ENCODE measurements at regions not wholly inside any gene's neighbourhood (a gene's known extent, or its start where the extent isn't known, plus 50 kb on each side); places are given as distances from the start of the nearest gene placed in this dataset.
A peak's percentile ranks its signal among the peaks of the same experiment; 100 is the strongest.

DNA sequence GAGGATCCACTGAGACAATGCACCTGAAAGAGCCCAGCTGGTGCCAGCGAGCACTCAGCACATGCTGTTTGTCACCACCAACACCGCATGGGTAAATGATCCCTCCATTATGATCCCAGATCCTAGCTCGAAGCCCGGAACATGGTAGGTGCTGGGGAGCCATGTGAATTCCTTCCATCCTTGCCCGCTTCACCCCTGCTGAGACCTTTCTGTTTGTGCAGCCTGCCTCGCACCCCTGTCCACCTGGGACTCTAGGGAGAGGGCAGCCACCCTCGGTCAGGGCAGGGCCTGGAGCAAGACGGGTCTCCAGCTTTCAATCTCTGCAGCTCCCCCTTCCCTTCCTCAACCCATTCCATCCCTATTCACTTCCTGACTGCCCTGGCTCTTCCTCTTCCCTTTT, 116.2 kb upstream of the ALX4 start:
- H3K4me3 ChIP-seq (ENCODE audit: low read depth in 1 of 2, low read length in 2 of 2), result no peak overlapping the region

GRCh38 chr11:44426958-44427357, 117.0 kb upstream of the ALX4 start:
- Histone ChIP-seq H3K4me2 (ENCODE audit: insufficient read depth, low read length) (no peak overlapping the region), H4K20me1 (ENCODE audit: insufficient read depth, low read length) (no peaks in the 10 kb centered on the region), H3K4me1 (ENCODE audit: insufficient read depth, low read length) (no peaks in the 10 kb centered on the region), H3K4me3 (ENCODE audit: low read depth in 1 of 2, low read length in 2 of 2) (no peak overlapping the region), H3K27me3 (ENCODE audit: insufficient read depth, low read length, poor library complexity) (peaks cover 2% of the 10 kb centered on the region), H3K9me3 (ENCODE audit: insufficient read depth, low read length, severe bottlenecking) (no peaks in the 10 kb centered on the region), H2AFZ (ENCODE audit: low read depth, low read length) (no peak overlapping the region), H3K79me2 (ENCODE audit: insufficient read depth, low read length) (no peaks in the 10 kb centered on the region), H3K36me3 (ENCODE audit: insufficient read depth, low read length) (no peaks in the 10 kb centered on the region), H3K9ac (ENCODE audit: low read depth, low read length) (no peak overlapping the region), H3K27ac (ENCODE audit: low read length) (no peak overlapping the region)
- DNase-seq, result no peak
- ATAC-seq (ENCODE audit: insufficient read depth, low read depth), result no peak
- TF ChIP-seq EZH2 (IDR thresholded peaks at IDR 0.05; ENCODE audit: borderline replicate concordance, low read depth, low read length, severe bottlenecking) (no peak), CTCF (IDR thresholded peaks at IDR 0.05; ENCODE audit: borderline replicate concordance, extremely low read depth, low read length, poor library complexity, severe bottlenecking) (no peak)

More for the DNA sequence above, 116.2 kb upstream of the ALX4 start:
- Histone ChIP-seq H3K4me1 (ENCODE audit: insufficient read depth, low read length) (no peaks in the 10 kb centered on the region), H3K27ac (ENCODE audit: low read length) (no peak overlapping the region), H3K9ac (ENCODE audit: low read depth, low read length) (no peak overlapping the region), H4K20me1 (ENCODE audit: insufficient read depth, low read length) (no peaks in the 10 kb centered on the region), H2AFZ (ENCODE audit: low read depth, low read length) (no peak overlapping the region), H3K9me3 (ENCODE audit: insufficient read depth, low read length, severe bottlenecking) (no peaks in the 10 kb centered on the region), H3K79me2 (ENCODE audit: insufficient read depth, low read length) (no peaks in the 10 kb centered on the region), H3K27me3 (ENCODE audit: insufficient read depth, low read length, poor library complexity) (peaks cover 2% of the 10 kb centered on the region), H3K4me2 (ENCODE audit: insufficient read depth, low read length) (no peak overlapping the region), H3K36me3 (ENCODE audit: insufficient read depth, low read length) (no peaks in the 10 kb centered on the region)
- DNase-seq (no peak), ATAC-seq (ENCODE audit: insufficient read depth, low read depth) (no peak)
- TF ChIP-seq EZH2 (IDR thresholded peaks at IDR 0.05; ENCODE audit: borderline replicate concordance, low read depth, low read length, severe bottlenecking) (no peak), CTCF (IDR thresholded peaks at IDR 0.05; ENCODE audit: borderline replicate concordance, extremely low read depth, low read length, poor library complexity, severe bottlenecking) (no peak)

DNA sequence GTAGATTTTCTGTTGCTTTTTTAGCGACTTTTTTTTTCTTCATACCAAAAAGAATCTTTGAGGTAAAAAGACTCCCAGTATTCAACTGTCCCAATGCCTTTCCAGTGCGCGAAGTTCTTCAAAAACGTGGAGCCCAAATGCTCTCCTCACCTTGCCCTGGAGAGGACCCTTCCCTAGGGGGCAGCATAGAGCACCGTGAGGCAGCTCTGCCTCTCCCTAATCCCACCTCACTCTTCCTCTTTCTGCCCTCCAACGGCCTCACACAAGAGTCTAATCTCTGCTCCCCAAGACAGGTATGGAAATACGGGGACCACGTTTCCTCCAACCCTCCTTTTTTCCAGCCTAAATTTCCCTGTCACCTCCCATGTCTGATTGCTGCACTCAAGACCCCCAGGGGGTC, 117.5 kb upstream of the ALX4 start:
- no peak overlapping the region for H2AFZ ChIP-seq (ENCODE audit: low read depth, low read length)
- no peaks in the 10 kb centered on the region for H3K4me1 ChIP-seq (ENCODE audit: insufficient read depth, low read length)
- no peaks in the 10 kb centered on the region for H3K79me2 ChIP-seq (ENCODE audit: insufficient read depth, low read length)
- H3K9ac ChIP-seq (ENCODE audit: low read depth, low read length), result no peak overlapping the region
- ATAC-seq (ENCODE audit: insufficient read depth, low read depth) (no peak), DNase-seq (peak; percentile 30)
- H3K4me3 ChIP-seq (ENCODE audit: low read depth in 1 of 2, low read length in 2 of 2), result no peak overlapping the region
- no peaks in the 10 kb centered on the region for H4K20me1 ChIP-seq (ENCODE audit: insufficient read depth, low read length)
- peaks cover 2% of the 10 kb centered on the region for H3K27me3 ChIP-seq (ENCODE audit: insufficient read depth, low read length, poor library complexity)
- TF ChIP-seq EZH2 (IDR thresholded peaks at IDR 0.05; ENCODE audit: borderline replicate concordance, low read depth, low read length, severe bottlenecking), result no peak
- peak; percentile 62 for TF ChIP-seq CTCF (IDR thresholded peaks at IDR 0.05; ENCODE audit: borderline replicate concordance, extremely low read depth, low read length, poor library complexity, severe bottlenecking)
- H3K36me3 ChIP-seq (ENCODE audit: insufficient read depth, low read length), result no peaks in the 10 kb centered on the region
- no peak overlapping the region for H3K4me2 ChIP-seq (ENCODE audit: insufficient read depth, low read length)
- no peak overlapping the region for H3K27ac ChIP-seq (ENCODE audit: low read length)
- H3K9me3 ChIP-seq (ENCODE audit: insufficient read depth, low read length, severe bottlenecking), result no peaks in the 10 kb centered on the region

DNA sequence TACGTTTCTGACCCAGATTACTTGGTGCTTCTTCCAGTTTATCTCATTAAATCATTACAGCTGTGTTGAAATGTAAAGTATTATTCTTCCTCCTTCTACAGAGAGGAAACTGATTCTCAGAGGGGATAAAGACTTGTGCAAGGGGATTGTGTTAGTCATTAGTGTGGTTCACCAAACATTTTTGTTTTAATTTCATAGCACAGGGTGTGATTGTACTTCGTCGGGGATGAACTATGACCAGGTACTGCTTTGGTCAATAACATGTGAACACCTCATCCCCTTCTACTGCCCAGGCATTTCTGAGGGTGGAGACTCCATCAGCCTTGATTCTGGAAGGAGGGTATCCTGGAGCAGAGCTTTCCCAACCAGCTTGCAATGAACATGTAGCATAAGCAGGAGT, 120.2 kb upstream of the ALX4 start:
- no peak overlapping the region for H3K9ac ChIP-seq (ENCODE audit: low read depth, low read length)
- H3K27me3 ChIP-seq (ENCODE audit: insufficient read depth, low read length, poor library complexity), result peaks cover 2% of the 10 kb centered on the region
- no peaks in the 10 kb centered on the region for H3K9me3 ChIP-seq (ENCODE audit: insufficient read depth, low read length, severe bottlenecking)
- no peak for ATAC-seq (ENCODE audit: insufficient read depth, low read depth)
- TF ChIP-seq CTCF (IDR thresholded peaks at IDR 0.05; ENCODE audit: borderline replicate concordance, extremely low read depth, low read length, poor library complexity, severe bottlenecking) (no peak), EZH2 (IDR thresholded peaks at IDR 0.05; ENCODE audit: borderline replicate concordance, low read depth, low read length, severe bottlenecking) (no peak)
- no peaks in the 10 kb centered on the region for H3K4me1 ChIP-seq (ENCODE audit: insufficient read depth, low read length)
- H2AFZ ChIP-seq (ENCODE audit: low read depth, low read length), result no peak overlapping the region
- no peak overlapping the region for H3K4me2 ChIP-seq (ENCODE audit: insufficient read depth, low read length)
- DNase-seq, result no peak
- no peak overlapping the region for H3K4me3 ChIP-seq (ENCODE audit: low read depth in 1 of 2, low read length in 2 of 2)
- no peaks in the 10 kb centered on the region for H3K36me3 ChIP-seq (ENCODE audit: insufficient read depth, low read length)
- no peaks in the 10 kb centered on the region for H3K79me2 ChIP-seq (ENCODE audit: insufficient read depth, low read length)
- no peak overlapping the region for H3K27ac ChIP-seq (ENCODE audit: low read length)
- no peaks in the 10 kb centered on the region for H4K20me1 ChIP-seq (ENCODE audit: insufficient read depth, low read length)
